ENCODE measurements at regions not wholly inside any gene's neighbourhood (a gene's known extent, or its start where the extent isn't known, plus 50 kb on each side); places are given as distances from the start of the nearest gene placed in this dataset.

GRCh38 chr17:43332230-43332629 is 66.6 kb upstream of the ARL4D start:
- TF ChIP-seq, protein P1, sequence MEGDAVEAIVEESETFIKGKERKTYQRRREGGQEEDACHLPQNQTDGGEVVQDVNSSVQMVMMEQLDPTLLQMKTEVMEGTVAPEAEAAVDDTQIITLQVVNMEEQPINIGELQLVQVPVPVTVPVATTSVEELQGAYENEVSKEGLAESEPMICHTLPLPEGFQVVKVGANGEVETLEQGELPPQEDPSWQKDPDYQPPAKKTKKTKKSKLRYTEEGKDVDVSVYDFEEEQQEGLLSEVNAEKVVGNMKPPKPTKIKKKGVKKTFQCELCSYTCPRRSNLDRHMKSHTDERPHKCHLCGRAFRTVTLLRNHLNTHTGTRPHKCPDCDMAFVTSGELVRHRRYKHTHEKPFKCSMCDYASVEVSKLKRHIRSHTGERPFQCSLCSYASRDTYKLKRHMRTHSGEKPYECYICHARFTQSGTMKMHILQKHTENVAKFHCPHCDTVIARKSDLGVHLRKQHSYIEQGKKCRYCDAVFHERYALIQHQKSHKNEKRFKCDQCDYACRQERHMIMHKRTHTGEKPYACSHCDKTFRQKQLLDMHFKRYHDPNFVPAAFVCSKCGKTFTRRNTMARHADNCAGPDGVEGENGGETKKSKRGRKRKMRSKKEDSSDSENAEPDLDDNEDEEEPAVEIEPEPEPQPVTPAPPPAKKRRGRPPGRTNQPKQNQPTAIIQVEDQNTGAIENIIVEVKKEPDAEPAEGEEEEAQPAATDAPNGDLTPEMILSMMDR (IDR thresholded peaks at IDR 0.05), result no peak
- no peak for TF ChIP-seq POLR2A (IDR thresholded peaks at IDR 0.05)
- no peak for TF ChIP-seq POLR2AphosphoS5 (IDR thresholded peaks at IDR 0.05)
